ENCODE measurements at regions not wholly inside any gene's neighbourhood (a gene's known extent, or its start where the extent isn't known, plus 50 kb on each side); places are given as distances from the start of the nearest gene placed in this dataset.

GRCh38 chr10:4174197-4174596, 389.2 kb upstream of the KLF6 start:
- no peak for TF ChIP-seq CTCF (IDR thresholded peaks at IDR 0.05)
- no peak for TF ChIP-seq POLR2A (IDR thresholded peaks at IDR 0.05)
- no peak for TF ChIP-seq EP300 (IDR thresholded peaks at IDR 0.05)
